A549 (cell line): ENCODE measurements at regions not wholly inside any gene's neighbourhood (a gene's known extent, or its start where the extent isn't known, plus 50 kb on each side); places are given as distances from the start of the nearest gene placed in this dataset.

Source experiments
- ATAC-seq, 2 experiments: fragments of 200-7000 bp in 1 of 2; fragments of >200 bp in 1 of 2; cut with Nextera tagmentation in 1 of 2; cut with Tn5 transposase in 1 of 2; 3 replicates each; pipeline versions ENCODE4 v1.8.0 to v1.9.1; 2018 to 2020; ENCODE audit warnings: mild to moderate bottlenecking in 1 of 2, moderate library complexity in 1 of 2
- CTCF ChIA-PET: fragments of 300-600 bp; sonication (Branson Sonifier 250); formaldehyde crosslinking; extraction: SDS; loops from one replicate; lab custom pipeline; 2021; ENCODE audit warnings: antibody characterized with exemption, inconsistent platforms; lab: Yijun Ruan, JAX
- POLR2A ChIA-PET: fragments of 350-600 bp; formaldehyde crosslinking; extraction: SDS; loops from one replicate; lab custom pipeline; 2021; ENCODE audit warnings: antibody characterized with exemption, inconsistent platforms; lab: Yijun Ruan, JAX
- DNase-seq, 2 experiments: peaks; one replicate each; pipeline versions ENCODE4 v3.0.0 to v3.0.0-alpha.2; 2011 to 2016; ENCODE audit warnings: low read depth in 1 of 2, low spot score in 1 of 2
- FAIRE-seq: peaks from 2 replicates; lab custom pipeline; 2011; peaks lifted over from hg19 to GRCh38; lab: Jason Lieb, UNC
- H3K27ac ChIP-seq, 2 experiments: fragments of >200 bp; sonication (Bioruptor Twin); formaldehyde crosslinking; 3 replicates each; pipeline ENCODE4 v1.5.1; 2016 to 2017
- H3K4me1 ChIP-seq: fragments of >200 bp; sonication (Bioruptor Twin); formaldehyde crosslinking; 3 replicates; pipeline ENCODE4 v1.6.1; 2016
- H3K4me2 ChIP-seq: fragments of >200 bp; sonication (Bioruptor Twin); formaldehyde crosslinking; 3 replicates; pipeline ENCODE4 v1.6.1; 2016
- H3K4me3 ChIP-seq: fragments of >200 bp; sonication (Bioruptor Twin); formaldehyde crosslinking; 3 replicates; pipeline ENCODE4 v1.5.1; 2016
- H3K9me3 ChIP-seq: fragments of >200 bp; sonication (Bioruptor Twin); formaldehyde crosslinking; 3 replicates; pipeline ENCODE4 v1.6.1; 2016
- CBX2 ChIP-seq: fragments of 200-600 bp; sonication (generic); IDR thresholded peaks from 2 replicates; pipeline ENCODE4 v1.6.1; 2016; ENCODE audit warnings: low read depth, mild to moderate bottlenecking, borderline replicate concordance
- CBX8 ChIP-seq: fragments of 200-600 bp; sonication (generic); IDR thresholded peaks from 2 replicates; pipeline ENCODE4 v1.6.1; 2016
- CEBPB ChIP-seq, 2 experiments: fragments of >200 bp in 1 of 2; sonication (Bioruptor Twin) in 1 of 2; formaldehyde crosslinking in 1 of 2; IDR thresholded peaks; 2 replicates each; pipeline ENCODE4 v1.6.1; 2012 to 2016
- E2F6 ChIP-seq: IDR thresholded peaks from 2 replicates; pipeline ENCODE4 v1.6.1; 2012; ENCODE audit warnings: low read depth, borderline replicate concordance
- ESRRA ChIP-seq: fragments of 150-350 bp; IDR thresholded peaks from 2 replicates; pipeline ENCODE4 v1.6.1; 2014; ENCODE audit warnings: mild to moderate bottlenecking, low read length, borderline replicate concordance
- HES2 ChIP-seq: fragments of >200 bp; sonication (Bioruptor Twin); formaldehyde crosslinking; IDR thresholded peaks from 2 replicates; pipeline ENCODE4 v1.6.1; 2016
- HEYL ChIP-seq: fragments of 250-450 bp; sonication (Bioruptor Pico); IDR thresholded peaks from 2 replicates; pipeline ENCODE4 v1.8.0; 2021; ENCODE audit warnings: mild to moderate bottlenecking, moderate library complexity
- HOXA7 ChIP-seq: fragments of 250-450 bp; sonication (Bioruptor Pico); IDR thresholded peaks from 2 replicates; pipeline ENCODE4 v1.5.0; 2020; ENCODE audit warnings: mild to moderate bottlenecking, moderate library complexity
- HOXB5 ChIP-seq: fragments of 250-450 bp; sonication (Bioruptor Pico); IDR thresholded peaks from 2 replicates; pipeline ENCODE4 v1.5.0; 2020; ENCODE audit warnings: mild to moderate bottlenecking, moderate library complexity
- KDM5A ChIP-seq: fragments of 200-600 bp; sonication (generic); IDR thresholded peaks from 2 replicates; pipeline ENCODE4 v1.6.1; 2016; ENCODE audit warnings: antibody characterized with exemption, mild to moderate bottlenecking
- MAFK ChIP-seq: fragments of 450-650 bp; IDR thresholded peaks from 2 replicates; pipeline ENCODE4 v1.6.1; 2014; ENCODE audit not compliant: partially characterized antibody
- MAZ ChIP-seq: fragments of 150-350 bp; IDR thresholded peaks from 2 replicates; pipeline ENCODE4 v1.6.1; 2014; ENCODE audit warnings: antibody characterized with exemption, low read depth, low read length, borderline replicate concordance
- NFE2L2 ChIP-seq: fragments of 150-350 bp; conservative IDR thresholded peaks from 2 replicates; pipeline ENCODE4 v1.6.1; 2014; ENCODE audit warnings: low read length
- NPAS2 ChIP-seq: fragments of 250-450 bp; sonication (Bioruptor Pico); IDR thresholded peaks from 2 replicates; pipeline ENCODE4 v1.8.0; 2022; ENCODE audit warnings: mild to moderate bottlenecking, moderate library complexity, borderline replicate concordance
- PHF8 ChIP-seq: fragments of 200-600 bp; sonication (generic); IDR thresholded peaks from 2 replicates; pipeline ENCODE4 v1.6.1; 2016; ENCODE audit warnings: low read depth, mild to moderate bottlenecking, antibody characterized with exemption, moderate library complexity, borderline replicate concordance
- RAD21 ChIP-seq, 2 experiments: fragments of >200 bp in 1 of 2; sonication (Bioruptor Twin) in 1 of 2; formaldehyde crosslinking in 1 of 2; IDR thresholded peaks in 1 of 2; conservative IDR thresholded peaks in 1 of 2; 2 replicates in 1 of 2; 3 replicates in 1 of 2; pipeline ENCODE4 v1.6.1; 2012 to 2018; ENCODE audit warnings: inconsistent platforms in 1 of 2
- RARB ChIP-seq: fragments of 250-450 bp; sonication (Bioruptor Pico); IDR thresholded peaks from 2 replicates; pipeline ENCODE4 v1.8.0; 2021; ENCODE audit warnings: mild to moderate bottlenecking, moderate library complexity
- REST ChIP-seq: fragments of 200-600 bp; sonication (generic); IDR thresholded peaks from 2 replicates; pipeline ENCODE4 v1.6.1; 2016; ENCODE audit warnings: antibody characterized with exemption, mild to moderate bottlenecking, moderate library complexity
- TFCP2L1 ChIP-seq: fragments of 250-450 bp; sonication (Bioruptor Pico); IDR thresholded peaks from 2 replicates; pipeline ENCODE4 v1.5.0; 2021; ENCODE audit warnings: mild to moderate bottlenecking
- USF2 ChIP-seq: fragments of 450-650 bp; IDR thresholded peaks from 2 replicates; pipeline ENCODE4 v1.6.1; 2014; ENCODE audit warnings: antibody characterized with exemption
- ZSCAN20 ChIP-seq: fragments of 250-450 bp; sonication (Bioruptor Pico); IDR thresholded peaks from 2 replicates; pipeline ENCODE4 v1.8.0; 2022; ENCODE audit warnings: mild to moderate bottlenecking, moderate library complexity
- WGBS: methylation state at CpG from one replicate; pipeline ENCODE4 v1.1.6; 2017; ENCODE audit errors: missing lambda C conversion rate; 5-methylcytosine and 5-hydroxymethylcytosine counted together

GRCh38 chr9:90268613-90269012 lies 374.0 kb downstream of the DIRAS2 start:
- no peaks in the 10 kb centered on the region for H3K4me1 ChIP-seq
- ATAC-seq (no peak), DNase-seq (no peak), FAIRE-seq (no peak)
- H3K27ac ChIP-seq = no peak overlapping the region
- no peak overlapping the region for H3K4me2 ChIP-seq
- CTCF ChIA-PET = interaction anchor here (1.2 kb wide), 1 partner anchor 11 kb away, joined by 3 read pairs; no protein-coding TSS in a partner anchor
- POLR2A ChIA-PET = no interaction called here
- no peaks in the 10 kb centered on the region for H3K9me3 ChIP-seq
- TF ChIP-seq HEYL (CRISPR knock-in tag) (no peak), PHF8 (no peak), MAFK (peak; percentile 65)
- TF ChIP-seq, all 56 proteins: peak for 1
- WGBS = 42% methylated on average over 5 of the region's 5 CpGs
- H3K4me3 ChIP-seq = no peak overlapping the region

GRCh38 chr9:90271707-90272106 lies 370.9 kb downstream of the DIRAS2 start:
- Histone ChIP-seq H3K27ac (no peak overlapping the region), H3K4me2 (no peak overlapping the region), H3K4me3 (no peak overlapping the region), H3K4me1 (no peaks in the 10 kb centered on the region), H3K9me3 (no peaks in the 10 kb centered on the region)
- no peak for ATAC-seq
- no peak for FAIRE-seq
- DNase-seq = no peak
- POLR2A ChIA-PET = no interaction called here
- CTCF ChIA-PET = interaction anchor here (1.4 kb wide), 1 partner anchor 22 kb away, joined by 3 read pairs; no protein-coding TSS in a partner anchor
- TF ChIP-seq ZSCAN20 (CRISPR knock-in tag) (no peak), NPAS2 (CRISPR knock-in tag) (no peak), MAZ (no peak), HES2 (no peak), HEYL (CRISPR knock-in tag) (no peak), ESRRA (no peak), CBX2 (no peak), PHF8 (no peak), USF2 (no peak), HOXB5 (CRISPR knock-in tag) (no peak), NFE2L2 (no peak), CEBPB (IDR thresholded peaks at IDR 0.05) (no peak), RARB (CRISPR knock-in tag) (no peak), KDM5A (no peak), TFCP2L1 (CRISPR knock-in tag) (no peak), E2F6 (no peak), CBX8 (no peak), REST (no peak), HOXA7 (no peak), RAD21 (conservative IDR thresholded peaks at IDR 0.05 in 1 of 2, IDR thresholded peaks at IDR 0.05 in 1 of 2) (no peak)
- TF ChIP-seq, all 56 proteins: peak for 0
- 3% methylated on average over 5 of the region's 5 CpGs for WGBS
